ENCODE measurements at regions not wholly inside any gene's neighbourhood (a gene's known extent, or its start where the extent isn't known, plus 50 kb on each side); places are given as distances from the start of the nearest gene placed in this dataset.

DNA sequence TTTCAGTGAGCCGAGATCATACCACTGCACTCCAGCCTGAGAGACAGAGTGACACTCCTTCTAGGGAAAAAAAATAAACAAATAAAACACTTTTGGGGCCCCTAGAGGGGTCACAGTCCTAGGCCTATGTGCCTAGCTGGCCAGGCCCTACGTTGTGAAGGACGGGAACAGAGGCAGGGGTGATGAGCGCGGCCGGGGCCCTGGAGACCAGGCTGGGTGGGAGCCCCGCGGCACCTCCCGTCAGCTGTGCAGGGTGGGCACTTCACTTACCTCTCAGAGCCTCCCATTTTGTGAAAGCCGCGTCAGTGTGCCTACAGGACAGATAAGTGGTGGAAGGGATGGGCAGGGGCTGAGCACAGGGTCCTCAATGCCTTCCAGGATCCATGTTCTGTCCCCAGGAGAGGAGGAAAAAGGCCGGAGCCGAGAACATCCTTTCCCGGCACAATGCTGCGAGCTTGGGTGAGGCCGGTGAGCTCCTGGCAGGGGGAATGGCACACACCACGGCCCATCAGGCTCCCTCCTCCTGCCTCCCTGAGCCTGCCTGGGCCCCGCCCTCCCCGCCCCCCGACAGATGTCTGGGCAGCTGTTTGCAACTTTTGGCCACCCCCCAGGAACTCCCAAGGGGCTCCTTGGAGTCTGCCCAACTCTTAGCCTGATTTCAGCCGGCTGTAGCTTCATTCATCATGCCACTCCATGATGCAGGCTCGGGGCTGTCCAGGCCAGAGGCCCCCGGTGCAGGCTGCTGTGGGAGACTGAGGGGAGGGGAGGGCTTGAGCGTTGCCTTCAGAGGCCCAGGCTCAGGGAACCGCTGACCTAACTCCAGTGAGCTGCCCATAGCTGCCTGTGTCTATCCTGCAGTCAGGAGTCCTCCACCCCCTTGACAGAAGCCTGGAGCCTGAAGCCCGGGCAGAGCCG, 196.5 kb downstream of the TFCP2L1 start:
- no peak for DNase-seq

DNA sequence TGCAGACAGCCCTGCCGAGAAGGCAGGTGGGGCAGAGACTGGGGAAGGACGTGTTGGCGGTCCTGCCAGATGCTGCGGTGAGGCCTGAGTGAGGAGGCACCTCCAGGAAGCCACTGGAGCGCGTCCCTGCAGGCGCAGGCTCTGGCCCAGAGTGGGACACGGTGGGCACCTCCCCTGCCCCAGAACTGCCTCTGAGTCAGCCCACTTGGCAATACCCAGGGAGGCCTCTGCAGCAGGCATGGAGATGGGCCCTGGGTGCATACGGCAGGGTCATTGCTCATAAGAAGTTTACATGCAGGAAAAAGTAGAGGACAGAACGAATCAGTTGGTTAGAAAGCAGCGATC, 195.9 kb downstream of the TFCP2L1 start:
- no peak for DNase-seq

DNA sequence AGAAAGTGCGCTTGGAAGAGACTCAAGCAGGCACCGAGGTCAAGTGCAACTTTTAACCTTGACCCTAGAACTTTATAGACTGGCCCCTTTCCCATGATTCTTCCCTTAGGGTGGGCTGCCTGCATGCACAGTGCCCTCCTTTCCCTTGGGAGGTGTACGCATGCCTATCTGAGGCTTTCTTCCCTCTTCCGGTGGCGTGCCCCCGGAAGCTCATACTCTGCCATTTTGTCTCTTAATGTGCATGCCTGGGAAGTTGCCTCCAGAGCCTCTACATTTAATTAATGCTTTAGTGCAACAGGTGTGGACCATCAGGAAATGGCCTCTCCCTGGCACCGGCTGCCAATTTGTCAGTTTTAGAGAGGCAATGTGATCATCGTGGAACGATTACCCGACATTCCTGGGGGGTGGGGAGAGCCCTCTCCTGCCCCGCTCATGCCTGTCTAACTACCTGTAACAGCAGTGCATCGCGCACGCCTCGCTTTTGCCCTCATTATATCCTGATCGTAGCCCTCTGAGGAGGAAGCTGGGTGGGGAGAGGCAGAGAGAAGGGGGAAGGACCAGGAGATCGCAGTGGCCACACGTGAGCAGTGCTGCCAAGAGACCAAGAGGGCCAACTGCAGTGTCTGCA, 194.8 kb downstream of the TFCP2L1 start:
- no peak for DNase-seq

DNA sequence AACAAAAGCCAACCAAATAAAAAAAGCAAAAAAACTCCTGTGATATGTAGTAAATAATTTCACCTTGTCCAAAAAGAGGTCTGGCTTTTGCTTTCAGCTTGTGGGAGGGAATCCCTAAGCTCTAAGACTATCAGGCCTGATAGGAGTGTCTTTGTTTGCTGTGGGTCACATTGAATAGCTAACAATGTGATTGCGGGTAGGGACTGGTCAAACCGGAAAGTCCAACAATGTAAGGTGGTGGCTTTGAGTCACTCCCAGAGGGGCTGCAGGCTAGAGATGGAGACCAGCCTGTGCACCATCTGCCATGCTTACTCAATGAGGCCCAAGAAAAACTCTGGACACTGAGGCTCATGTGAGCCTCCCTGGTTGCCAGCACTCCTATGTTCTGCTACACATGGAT, 192.9 kb downstream of the TFCP2L1 start:
- no peak for DNase-seq

DNA sequence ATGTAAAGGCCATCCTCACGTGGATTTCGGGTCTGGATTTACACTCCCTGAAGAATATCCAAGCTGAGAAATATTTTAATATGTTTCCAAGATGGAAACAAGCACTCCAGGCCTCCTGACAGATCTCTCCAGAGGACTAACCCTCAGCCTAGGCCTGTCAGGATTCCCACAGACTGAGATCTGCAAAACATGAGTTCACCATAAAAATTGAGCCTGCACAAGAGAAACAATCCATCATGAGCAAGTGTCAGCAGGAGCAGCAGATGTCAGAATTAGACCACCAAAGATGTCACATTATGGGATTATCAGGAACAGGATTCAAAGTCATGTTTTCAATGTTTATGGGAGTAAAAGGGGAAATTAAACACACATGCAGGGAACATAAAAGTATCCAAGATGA, 191.3 kb downstream of the TFCP2L1 start:
- no peak for DNase-seq

DNA sequence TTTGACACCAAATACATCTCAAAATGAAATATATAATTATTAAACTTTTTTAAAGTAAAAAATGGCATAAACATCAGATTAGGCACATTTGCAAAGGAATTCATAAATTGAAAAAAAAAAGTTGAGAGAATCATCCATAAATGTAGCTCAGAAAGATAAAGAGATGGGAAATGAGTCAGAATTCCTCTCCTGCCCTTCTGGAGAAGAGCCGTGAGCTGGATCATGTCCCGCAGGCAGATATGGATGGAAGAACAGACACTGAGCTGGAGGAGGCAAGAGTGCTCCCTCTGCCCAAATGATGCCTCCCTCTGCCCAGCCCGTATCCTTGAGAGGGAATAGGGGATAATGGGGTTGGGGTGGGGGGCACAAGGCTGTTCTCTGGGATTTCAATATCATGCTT, 190.9 kb downstream of the TFCP2L1 start:
- no peak for DNase-seq

DNA sequence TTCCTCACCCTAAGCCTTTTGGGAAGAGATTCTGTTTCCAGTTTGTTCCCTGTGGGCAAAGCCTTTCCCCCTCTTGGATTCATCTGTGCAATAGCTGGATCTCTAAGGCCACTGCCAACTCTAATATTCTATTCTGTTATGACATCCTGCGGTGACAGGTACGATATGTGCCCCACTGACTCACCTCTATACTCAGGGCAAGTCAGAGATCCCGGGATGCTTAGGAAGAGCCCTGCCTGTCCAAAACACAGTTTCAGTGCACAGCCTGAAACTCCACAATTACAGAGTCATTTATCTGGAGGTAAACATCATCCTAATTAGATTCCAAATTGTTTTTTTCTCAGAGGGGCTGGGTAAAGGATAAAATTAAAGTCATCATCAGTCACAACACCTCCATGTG, 190.2 kb downstream of the TFCP2L1 start:
- DNase-seq, result no peak

DNA sequence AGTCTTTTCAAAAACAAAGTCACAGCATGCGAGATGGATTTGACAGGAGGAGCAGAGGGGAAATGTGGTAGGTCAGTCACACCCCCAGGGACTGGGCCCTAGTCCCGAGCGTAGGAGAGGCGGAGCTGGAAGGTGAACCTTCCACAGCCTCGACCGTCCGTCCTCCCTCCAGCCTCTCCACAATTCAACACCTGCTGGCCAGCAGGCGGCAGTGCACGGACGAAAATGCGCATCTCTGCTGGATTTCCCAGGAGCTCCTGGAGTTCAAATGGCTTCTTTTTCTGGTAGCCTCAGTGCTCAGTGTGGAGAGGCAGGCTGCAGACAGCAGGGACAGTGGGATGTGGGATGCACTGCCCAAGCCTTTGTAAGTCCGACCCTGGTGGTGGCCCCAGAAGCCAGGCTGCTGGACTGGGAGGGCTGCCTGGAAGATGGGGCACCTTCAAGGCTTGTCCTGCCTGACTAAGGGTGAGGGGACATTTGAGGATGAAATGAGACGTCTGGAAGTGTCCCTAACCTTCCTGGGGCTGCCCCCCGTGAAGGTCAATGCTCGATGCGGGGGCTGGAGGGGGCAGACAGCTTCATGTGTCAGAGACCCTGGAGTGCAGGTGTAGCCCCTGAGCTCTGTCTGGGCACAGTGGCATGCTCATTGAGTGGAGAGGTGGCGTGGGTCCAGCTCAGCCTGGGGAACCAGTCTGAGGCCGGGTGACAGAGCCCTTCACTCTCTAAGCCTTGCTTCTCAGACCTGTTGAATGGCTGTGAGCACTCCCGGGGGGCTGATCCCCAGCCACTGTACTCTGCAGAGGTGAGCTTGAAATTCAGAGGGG, 189.5 kb downstream of the TFCP2L1 start:
- peak in 36 of 51 donors; percentile 6 to 69 (median 40) for DNase-seq

DNA sequence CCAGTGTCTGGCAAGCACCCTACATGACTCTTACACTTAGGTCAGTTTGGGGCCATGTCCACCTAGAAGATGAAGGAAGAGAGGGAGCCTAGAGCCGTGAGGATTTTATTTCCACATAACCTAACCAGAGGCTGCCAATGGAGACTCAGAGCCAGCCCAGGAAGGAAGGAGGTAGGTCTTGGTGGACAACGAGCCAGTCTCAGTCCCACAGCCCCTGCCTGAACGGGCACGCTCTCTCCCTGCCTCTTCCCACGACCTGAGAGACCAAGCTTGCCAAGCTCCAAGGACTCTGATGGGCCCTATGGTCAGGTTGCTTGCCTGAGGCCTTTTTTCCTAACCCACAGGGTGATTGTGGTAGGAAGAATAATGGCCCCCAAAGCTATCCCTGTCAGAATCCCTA, 188.4 kb downstream of the TFCP2L1 start:
- DNase-seq, result no peak

DNA sequence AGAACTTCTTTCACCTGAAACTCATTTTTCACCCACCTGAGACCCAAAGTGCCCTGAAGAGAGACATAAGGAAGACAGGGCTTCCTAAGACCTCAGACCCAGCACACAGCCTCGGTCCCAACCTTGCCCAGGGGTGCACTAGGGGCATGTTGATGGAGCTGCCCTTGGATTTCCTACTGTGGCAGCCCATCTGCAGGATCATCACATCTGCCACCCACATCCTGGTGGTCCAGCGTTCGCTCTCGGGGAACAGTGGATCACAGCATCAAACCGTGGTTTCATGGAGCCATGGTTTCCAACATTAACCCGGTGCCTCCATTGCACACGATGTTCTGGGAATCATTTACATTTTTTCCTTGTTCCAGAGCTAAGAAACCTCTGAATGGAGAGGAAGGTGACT, 186.4 kb downstream of the TFCP2L1 start:
- no peak for DNase-seq

DNA sequence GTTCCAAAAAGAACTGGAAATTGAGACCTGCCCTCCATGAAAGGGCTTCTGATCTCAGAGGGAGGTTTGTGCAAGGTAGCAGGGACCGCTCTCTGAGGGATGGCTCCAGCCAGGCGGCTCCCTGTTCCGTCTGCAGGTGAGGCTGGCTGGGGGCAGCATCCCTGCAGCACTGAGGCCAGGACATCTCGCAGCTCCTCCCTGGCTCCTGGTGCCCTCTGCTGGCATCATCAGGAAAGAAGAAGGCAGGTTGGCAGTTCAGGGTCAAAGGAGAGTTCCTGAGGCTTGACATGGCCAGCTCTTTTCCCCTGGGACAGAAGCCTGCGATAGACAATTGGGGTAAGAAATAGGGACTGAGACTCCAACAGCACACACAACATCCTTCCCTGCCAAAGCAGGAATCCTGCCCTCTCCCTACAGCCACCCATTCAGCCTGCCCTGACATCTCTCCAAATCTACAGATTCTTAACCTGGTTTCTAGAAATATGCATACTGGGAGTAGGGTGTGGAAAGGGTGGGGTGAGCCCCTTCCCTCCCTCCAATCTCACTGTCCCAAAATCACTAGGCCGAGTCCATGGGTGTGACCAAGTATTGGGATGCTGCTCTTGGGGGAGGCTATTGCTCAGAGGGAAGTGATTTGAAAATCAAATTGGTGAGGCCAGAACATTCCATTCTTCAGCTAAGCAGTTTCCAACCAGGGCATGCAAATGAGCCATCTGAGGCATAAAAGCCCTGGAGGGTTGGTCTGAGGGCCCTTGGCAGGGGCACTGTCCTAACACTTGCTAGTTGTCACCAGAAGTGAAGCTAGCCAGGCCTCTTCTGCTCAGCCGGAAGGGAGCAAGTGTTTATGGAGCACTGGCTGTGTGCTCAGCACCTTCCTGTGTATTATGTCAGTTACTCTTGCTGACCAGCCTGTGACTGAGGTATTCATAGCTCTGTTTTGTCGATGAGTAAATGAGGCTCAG, 185.4 kb downstream of the TFCP2L1 start:
- peak in 25 of 51 donors; percentile 12 to 71 (median 27) for DNase-seq

DNA sequence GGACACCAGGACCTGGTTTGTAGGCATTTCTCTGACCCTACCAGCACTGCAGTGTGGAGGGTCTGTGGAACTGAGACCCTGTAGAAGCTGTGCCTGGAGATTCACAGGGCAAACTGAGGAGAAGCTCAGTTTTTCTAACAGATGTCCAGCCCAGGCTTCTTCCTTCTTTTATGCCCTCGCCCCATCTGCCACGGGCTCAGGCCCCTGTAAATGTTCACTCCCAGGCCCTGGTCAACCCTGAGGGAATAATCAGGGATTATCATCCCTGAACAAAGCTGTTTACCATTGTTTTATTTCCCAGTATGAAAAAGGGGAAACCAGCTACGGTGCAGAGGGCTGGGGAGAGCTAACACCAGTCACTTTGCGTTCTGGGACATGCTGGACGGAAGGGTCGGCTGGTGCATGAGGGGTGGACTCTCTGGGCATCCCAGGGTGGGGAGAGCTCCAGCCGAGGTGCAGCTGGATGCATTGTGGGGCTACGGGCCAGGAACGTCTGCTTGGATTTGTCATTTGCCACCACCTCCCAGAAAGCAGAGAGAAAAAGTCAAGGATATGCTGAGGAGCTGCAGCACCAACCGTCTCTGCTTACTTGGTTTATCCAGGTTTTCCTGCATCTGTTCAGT, 183.8 kb downstream of the TFCP2L1 start:
- no peak for DNase-seq

DNA sequence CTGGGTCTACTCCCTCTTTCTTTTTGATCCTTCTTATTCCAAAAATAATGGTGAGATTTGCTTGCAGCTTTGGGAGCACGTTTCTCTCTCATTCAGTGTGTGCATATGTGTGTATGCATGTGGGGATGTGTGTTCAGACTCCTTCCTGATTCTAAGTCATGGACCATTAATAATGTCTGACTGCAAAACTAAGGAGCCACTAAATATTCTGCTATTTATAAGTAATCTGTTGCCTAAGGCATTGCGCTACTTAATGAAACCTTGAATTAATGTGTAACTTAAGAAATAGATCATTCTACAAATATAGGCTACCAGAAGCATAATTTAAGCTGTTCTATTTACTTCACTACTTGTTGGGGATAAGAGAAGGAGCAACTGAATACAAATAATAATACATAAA, 182.1 kb downstream of the TFCP2L1 start:
- no peak for DNase-seq

DNA sequence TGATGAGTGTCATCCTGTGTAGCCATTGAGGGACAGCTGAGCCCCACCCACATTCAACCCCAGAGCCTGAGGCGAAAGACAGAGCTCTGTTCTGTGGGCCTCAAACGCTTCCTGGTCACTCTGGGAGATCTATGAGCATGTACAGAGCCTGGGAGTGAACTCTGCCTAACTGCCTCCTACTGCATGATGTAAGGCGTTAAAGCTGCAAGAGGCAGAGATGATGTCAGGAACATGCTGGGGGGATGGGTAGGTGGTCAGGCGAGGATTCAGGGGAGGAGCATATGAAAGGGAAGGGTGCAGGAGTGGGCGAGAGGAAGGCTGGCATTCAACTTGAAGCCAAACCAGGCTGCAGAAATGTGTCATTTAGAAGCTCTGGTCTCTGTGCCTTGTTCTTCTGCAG, 181.0 kb downstream of the TFCP2L1 start:
- no peak for DNase-seq

DNA sequence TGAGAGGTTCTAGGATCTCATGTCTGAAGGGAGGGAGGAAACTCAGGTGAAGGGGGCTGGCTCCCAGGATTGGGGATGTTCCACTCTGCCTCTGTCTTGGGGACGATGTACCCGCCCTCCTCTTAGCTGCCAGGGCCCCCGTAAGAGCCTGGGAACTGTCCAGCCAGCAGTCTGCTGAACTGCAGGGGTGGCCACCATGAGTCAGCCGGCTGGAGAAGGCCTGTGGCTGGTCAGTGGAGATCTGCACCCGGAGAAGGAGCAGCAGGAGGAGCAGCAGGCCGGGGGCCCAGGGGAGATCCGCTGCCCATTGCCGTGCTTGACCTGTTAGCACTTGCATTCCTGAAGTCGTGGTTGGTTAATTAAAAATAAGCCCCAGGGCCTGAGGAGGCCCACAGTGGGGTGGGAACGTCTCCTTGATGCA, 180.3 kb downstream of the TFCP2L1 start:
- DNase-seq, result no peak

DNA sequence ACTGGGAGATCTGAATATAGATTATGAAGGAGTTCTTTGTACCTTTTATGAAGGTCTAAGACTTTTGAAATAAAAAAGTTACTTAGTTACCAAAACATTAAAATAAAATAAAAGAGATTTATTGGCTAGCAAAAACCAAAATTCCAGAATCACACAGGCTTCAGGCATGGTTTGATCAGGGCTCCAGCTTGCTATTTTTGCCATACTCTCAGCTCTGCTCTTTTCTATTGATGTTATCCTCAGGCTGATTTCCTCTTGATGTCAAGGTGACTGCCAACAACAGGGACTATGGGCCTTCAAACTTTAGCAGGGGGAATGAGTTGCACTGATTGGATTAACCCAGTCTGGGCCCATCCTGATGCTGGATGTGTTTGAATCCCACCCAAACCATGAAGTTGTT, 174.1 kb downstream of the TFCP2L1 start:
- DNase-seq, result no peak

DNA sequence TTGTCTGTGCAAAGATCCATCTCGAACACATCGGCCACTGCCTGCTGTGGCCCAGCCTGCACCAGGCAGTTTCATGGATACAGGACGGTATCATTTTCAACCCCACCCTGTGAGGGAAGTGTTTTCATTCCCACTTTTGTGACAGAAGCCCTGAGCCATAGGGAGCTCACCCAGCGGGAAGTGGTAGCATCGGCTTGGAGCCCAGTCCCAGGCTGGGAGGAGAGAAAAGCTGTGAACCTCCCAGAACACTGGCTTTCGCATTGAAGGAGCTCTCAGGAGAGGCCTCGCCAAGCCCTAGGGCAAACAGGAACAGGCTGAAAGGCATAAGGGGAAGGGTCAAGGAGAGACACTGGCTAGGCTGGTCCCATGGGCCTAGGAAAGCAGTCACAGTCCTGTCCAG, 166.1 kb downstream of the TFCP2L1 start:
- no peak for DNase-seq

DNA sequence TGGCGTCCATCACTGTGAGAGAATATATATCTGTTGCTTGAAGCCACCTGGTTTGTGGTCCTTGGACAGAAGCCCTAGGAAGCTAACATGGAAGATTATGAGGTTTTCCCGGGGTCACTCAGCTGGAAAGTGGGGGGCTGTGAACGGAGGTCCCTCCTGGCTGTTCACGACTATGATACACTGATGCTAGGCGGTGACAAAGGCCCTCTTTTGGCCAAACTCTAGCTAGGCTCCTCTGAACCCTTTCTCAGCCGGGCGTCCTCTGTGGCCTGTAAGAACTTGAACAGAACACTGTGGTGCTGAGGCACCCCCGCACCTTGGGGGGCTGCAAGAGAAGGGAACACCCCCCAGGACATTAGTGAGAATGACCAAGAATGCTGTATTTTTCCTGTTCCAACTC, 164.6 kb downstream of the TFCP2L1 start:
- no peak for DNase-seq

DNA sequence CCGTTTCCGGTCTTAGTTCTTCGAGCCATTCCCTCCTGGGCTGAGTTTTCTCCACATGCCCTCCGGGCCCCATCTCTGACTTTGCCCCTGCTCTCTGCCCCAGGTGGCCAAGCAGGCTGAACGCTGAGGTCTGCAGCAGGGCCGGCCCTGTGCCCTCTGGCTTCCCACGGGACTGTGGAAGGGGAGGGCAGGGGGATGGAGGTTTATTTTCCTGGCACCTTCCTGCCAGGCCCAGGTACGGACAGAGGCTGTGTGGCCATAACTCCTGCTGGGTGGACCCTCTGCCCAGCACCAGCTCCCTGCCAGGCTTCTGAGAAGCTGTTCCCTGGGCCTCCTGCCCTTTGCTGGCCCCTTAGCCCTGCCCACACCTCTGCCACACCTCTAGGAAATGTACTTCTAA, 164.0 kb downstream of the TFCP2L1 start:
- no peak for DNase-seq

DNA sequence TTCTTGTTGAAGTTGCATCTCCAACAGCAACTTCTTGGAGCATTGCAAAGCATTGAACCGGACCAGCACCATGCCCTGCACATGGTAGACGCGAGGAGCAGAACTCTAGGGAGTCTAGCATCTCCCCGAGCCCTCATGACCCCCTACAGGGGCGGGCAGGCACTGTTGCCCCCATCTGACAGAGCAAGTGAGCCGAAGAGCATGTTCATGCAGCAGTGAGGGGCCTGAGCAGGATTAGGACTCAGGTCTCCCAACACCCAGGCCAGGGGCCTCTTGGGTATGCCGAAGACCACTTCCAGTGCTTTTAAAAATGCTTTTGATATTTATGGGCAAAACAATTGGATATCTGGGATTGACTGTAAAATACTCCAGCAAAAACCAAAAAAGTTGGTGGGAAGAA, 163.3 kb downstream of the TFCP2L1 start:
- DNase-seq, result no peak

DNA sequence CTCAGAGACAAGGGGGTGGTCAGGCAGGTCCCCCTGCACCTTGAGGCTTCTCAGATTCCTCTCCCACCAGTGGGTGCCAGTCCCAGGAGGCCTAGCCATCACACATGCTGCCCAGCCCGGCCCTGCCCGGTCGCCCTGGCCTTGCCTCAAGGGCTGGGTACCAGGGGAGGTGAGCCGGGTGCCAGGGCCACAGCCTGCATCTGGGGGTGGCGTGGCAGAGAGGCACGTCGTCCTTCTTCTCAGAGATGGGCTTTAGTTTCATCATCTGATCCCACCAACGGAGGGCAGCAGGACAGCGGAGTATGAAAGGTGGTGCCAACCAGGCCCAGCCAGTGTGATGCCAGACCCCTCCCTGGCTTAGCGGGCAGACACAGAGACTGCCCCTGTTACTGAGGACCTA, 161.7 kb downstream of the TFCP2L1 start:
- no peak for DNase-seq
